ENCODE measurements at regions not wholly inside any gene's neighbourhood (a gene's known extent, or its start where the extent isn't known, plus 50 kb on each side); places are given as distances from the start of the nearest gene placed in this dataset.

GRCh38 chr14:98689951-98690350 is 582.0 kb downstream of the BCL11B start:
- TF ChIP-seq POLR2A (IDR thresholded peaks at IDR 0.05) (no peak), POLR2AphosphoS5 (IDR thresholded peaks at IDR 0.05) (no peak), CTCF (IDR thresholded peaks at IDR 0.05) (no peak)

Measured in prostate gland (tissue), 2 donors.